ENCODE measurements at regions not wholly inside any gene's neighbourhood (a gene's known extent, or its start where the extent isn't known, plus 50 kb on each side); places are given as distances from the start of the nearest gene placed in this dataset.

DNA sequence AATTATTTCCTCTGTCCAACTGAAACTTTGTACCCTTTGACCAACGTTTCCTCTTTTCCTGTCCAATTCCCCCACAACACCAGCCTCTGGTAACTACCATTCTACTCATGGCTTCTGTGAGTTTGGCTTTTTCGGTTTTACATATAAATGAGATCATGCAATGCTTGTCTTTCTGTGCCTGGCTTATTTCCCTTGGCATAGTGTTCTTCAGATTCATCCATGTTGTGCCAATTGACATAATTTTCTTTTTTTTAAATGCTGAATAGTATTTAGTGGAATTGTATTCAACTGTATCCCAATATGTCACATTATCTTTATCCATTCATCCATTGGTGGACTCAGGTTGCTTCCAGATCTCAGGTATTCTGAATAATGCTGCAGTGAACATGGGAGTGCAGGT, 222.5 kb upstream of the GALNTL6 start:
- no peak overlapping the region for H3K4me3 ChIP-seq (ENCODE audit: low read depth, low read length)
- no peak for DNase-seq (ENCODE audit: low read depth)
- TF ChIP-seq, protein P1, sequence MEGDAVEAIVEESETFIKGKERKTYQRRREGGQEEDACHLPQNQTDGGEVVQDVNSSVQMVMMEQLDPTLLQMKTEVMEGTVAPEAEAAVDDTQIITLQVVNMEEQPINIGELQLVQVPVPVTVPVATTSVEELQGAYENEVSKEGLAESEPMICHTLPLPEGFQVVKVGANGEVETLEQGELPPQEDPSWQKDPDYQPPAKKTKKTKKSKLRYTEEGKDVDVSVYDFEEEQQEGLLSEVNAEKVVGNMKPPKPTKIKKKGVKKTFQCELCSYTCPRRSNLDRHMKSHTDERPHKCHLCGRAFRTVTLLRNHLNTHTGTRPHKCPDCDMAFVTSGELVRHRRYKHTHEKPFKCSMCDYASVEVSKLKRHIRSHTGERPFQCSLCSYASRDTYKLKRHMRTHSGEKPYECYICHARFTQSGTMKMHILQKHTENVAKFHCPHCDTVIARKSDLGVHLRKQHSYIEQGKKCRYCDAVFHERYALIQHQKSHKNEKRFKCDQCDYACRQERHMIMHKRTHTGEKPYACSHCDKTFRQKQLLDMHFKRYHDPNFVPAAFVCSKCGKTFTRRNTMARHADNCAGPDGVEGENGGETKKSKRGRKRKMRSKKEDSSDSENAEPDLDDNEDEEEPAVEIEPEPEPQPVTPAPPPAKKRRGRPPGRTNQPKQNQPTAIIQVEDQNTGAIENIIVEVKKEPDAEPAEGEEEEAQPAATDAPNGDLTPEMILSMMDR (conservative IDR thresholded peaks at IDR 0.05; ENCODE audit: low read depth, low read length): no peak

DNA sequence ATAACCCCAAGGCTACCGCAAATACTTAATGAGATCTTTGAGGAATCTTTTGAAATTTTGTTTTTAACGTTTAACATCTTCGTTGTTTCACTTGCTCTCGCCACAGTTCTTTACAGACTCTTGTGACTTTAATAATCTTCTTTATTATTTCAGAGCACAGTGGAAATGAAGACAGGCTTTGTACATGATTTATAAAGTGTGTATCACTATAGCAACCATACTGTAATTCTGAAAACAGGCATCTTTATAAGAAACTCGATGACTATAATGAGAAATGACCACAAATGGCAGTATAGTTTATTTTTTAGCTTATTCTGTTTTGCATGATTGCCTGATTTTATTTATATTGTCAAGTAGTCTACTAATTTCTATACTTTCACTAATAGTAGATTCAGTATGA, 224.4 kb upstream of the GALNTL6 start:
- DNase-seq (ENCODE audit: low read depth): no peak
- H3K4me3 ChIP-seq (ENCODE audit: low read depth, low read length): no peak overlapping the region
- TF ChIP-seq, protein P1 (conservative IDR thresholded peaks at IDR 0.05; ENCODE audit: low read depth, low read length): no peak

DNA sequence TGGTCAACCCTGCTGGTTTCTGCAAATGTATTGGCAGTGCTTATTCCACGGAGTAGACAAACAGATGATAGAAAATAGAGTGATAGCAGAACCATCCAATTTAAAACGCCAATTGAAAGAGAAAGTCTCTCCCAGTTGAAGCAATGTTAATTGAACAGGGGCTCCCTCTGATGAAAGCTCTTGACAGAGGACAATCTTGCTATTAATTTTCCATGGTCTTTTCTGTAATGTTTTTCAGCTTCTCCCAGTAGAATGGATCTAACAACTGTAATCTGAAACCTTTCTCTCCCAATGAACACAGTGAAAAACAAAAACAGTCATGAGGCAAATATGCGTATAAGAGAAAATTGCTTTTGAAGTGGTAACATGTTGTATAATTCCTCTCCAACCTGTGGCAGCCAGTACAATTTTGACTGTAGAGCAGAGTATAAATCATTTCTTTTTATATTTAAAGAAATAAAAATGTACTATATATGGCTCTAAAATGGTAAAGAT, 225.1 kb upstream of the GALNTL6 start:
- H3K4me3 ChIP-seq (ENCODE audit: low read depth, low read length): no peak overlapping the region
- DNase-seq (ENCODE audit: low read depth): no peak
- TF ChIP-seq, protein P1 (conservative IDR thresholded peaks at IDR 0.05; ENCODE audit: low read depth, low read length): no peak

DNA sequence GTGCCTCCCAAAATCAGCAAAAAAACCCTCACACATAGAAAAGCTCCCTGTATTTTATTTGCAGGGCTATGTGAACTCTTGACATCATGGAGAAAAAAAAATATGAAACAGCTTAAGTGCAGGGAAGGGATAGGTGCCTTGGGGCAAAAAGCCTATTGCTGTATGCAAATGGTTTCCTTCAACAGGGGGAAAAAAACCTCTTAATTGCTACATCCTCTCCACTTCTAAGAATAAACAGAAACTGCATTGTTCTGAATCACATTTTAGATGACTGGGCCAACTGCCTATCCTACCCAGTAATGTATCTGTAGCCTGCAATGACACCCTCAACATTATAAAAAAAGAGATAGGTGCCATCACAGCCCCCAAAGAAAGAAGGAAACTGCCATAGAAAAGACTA, 229.4 kb upstream of the GALNTL6 start:
- H3K4me3 ChIP-seq (ENCODE audit: low read depth, low read length): no peak overlapping the region
- TF ChIP-seq, protein P1 (conservative IDR thresholded peaks at IDR 0.05; ENCODE audit: low read depth, low read length): no peak
- DNase-seq (ENCODE audit: low read depth): no peak

DNA sequence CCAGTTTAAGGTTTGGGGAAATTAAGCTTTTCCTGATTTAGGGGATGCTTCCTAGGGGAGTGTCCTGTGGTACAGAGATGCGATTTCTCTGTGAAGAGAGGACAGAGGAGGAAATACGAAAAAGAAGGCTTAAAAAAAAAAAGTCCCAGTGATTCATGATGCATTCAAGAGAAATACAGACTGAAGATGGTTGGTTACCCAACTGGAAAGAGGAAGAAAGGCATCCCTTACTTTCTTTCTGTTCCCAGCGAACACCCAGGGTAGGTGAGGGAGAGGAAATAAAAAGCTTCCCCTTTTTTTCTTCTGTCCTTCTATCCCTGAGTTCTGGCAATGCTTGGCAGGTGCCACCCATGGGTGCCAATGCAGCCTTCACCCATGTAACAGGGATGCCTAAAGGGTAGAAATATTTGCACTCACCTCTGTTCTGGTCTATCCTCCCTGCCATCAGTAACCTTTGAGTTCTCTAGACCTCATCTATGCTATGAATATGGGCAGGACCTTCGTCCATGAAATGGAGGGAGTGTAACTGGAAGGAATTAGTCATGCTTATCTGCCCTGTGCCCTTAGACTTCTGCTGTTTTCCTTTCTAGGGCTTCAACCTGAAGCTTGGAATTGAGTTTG, 230.1 kb upstream of the GALNTL6 start:
- DNase-seq (ENCODE audit: low read depth): no peak
- TF ChIP-seq, protein P1 (conservative IDR thresholded peaks at IDR 0.05; ENCODE audit: low read depth, low read length): no peak
- no peak overlapping the region for H3K4me3 ChIP-seq (ENCODE audit: low read depth, low read length)

DNA sequence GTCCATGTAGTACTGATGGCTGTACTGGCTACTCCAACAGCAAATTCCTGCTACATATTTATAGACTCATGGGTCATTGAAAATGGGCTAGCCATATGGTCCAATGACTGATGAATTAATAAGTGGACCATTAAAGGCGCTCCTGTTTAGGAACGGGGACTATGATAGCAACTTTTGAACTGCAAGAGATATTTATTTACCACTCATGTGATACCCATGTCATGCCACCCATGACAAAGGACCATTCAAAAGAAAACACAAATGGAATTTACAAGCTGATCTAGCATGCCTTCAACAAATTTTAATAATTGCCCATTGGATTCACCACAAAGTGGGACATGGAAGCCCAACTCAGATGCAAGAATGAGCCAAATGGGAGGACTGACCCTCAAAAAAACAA, 240.0 kb upstream of the GALNTL6 start:
- no peak overlapping the region for H3K4me3 ChIP-seq (ENCODE audit: low read depth, low read length)
- no peak for DNase-seq (ENCODE audit: low read depth)
- TF ChIP-seq, protein P1 (conservative IDR thresholded peaks at IDR 0.05; ENCODE audit: low read depth, low read length): no peak

DNA sequence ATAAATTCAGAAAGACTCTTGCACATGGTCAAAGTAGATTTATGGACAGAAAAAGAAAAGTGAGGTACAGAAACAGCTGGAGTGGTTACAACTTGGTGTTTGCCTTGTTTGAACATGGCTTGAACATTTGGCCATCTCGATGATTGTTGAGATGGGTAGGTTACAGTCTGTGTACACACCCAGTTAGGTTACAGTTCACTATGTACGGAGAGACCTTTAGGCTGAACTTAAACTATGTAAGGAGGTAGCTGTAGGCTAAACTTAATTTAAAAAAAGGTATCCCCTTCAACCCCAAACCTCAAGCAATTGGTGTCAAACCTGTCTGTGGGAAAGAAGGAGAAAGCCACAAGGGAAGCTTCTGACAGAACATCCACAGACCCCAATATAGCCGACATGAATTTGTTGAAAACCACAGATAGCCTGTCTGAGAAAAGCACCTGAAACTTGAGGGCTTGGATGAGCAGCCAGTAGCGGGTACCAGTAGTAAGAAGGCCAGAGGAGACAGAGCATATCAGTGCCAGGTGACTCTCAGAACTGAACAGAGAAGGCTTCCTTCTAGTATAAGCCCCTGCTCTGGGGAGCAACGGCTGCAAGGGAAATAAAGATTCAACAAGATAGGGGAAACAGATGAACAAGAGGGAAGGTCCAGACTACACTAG, 247.9 kb upstream of the GALNTL6 start:
- DNase-seq (ENCODE audit: low read depth): no peak
- H3K4me3 ChIP-seq (ENCODE audit: low read depth, low read length): no peak overlapping the region
- TF ChIP-seq, protein P1 (conservative IDR thresholded peaks at IDR 0.05; ENCODE audit: low read depth, low read length): no peak
